ENCODE measurements at regions not wholly inside any gene's neighbourhood (a gene's known extent, or its start where the extent isn't known, plus 50 kb on each side); places are given as distances from the start of the nearest gene placed in this dataset.
"Not testable (repeated sequence)": the region's sequence is repeated elsewhere in the genome, so short reads cannot be mapped to it uniquely, and the experiment has no call there.

GRCh38 chr6:165850434-165851019 lies 187.5 kb upstream of the PDE10A start:
- peak; percentile 14 to 18 for DNase-seq (ENCODE audit: extremely low read depth in 1 of 2, low read depth in 1 of 2)

GRCh38 chr6:165849534-165850430 lies 186.7 kb upstream of the PDE10A start:
- no peak for DNase-seq (ENCODE audit: extremely low read depth in 1 of 2, low read depth in 1 of 2)

- no peak for DNase-seq (ENCODE audit: extremely low read depth in 1 of 2, low read depth in 1 of 2)
Observed at GRCh38 chr6:165848086-165848426, 185.0 kb upstream of the PDE10A start.

- no peak for DNase-seq (ENCODE audit: extremely low read depth in 1 of 2, low read depth in 1 of 2)
Observed at GRCh38 chr6:165847407-165848085, 184.5 kb upstream of the PDE10A start.

GRCh38 chr6:165846123-165846966 lies 183.3 kb upstream of the PDE10A start:
- no peak for DNase-seq (ENCODE audit: extremely low read depth in 1 of 2, low read depth in 1 of 2)

- no peak for DNase-seq (ENCODE audit: extremely low read depth in 1 of 2, low read depth in 1 of 2)
Observed at GRCh38 chr6:165845493-165845892, 182.5 kb upstream of the PDE10A start.

- DNase-seq (ENCODE audit: extremely low read depth in 1 of 2, low read depth in 1 of 2): no peak
Observed at GRCh38 chr6:165844801-165845364, 181.8 kb upstream of the PDE10A start.

GRCh38 chr6:165844232-165844631 lies 181.2 kb upstream of the PDE10A start:
- no peak for DNase-seq (ENCODE audit: extremely low read depth in 1 of 2, low read depth in 1 of 2)

GRCh38 chr6:165843568-165844113 lies 180.6 kb upstream of the PDE10A start:
- DNase-seq (ENCODE audit: extremely low read depth in 1 of 2, low read depth in 1 of 2): no peak

GRCh38 chr6:165843121-165843520 lies 180.1 kb upstream of the PDE10A start:
- DNase-seq (ENCODE audit: extremely low read depth in 1 of 2, low read depth in 1 of 2): no peak

- DNase-seq (ENCODE audit: extremely low read depth in 1 of 2, low read depth in 1 of 2): no peak
Observed at GRCh38 chr6:165842281-165842936, 179.4 kb upstream of the PDE10A start.

- no peak for DNase-seq (ENCODE audit: extremely low read depth in 1 of 2, low read depth in 1 of 2)
Observed at GRCh38 chr6:165841153-165841558, 178.1 kb upstream of the PDE10A start.

GRCh38 chr6:165837948-165838745 lies 175.1 kb upstream of the PDE10A start:
- DNase-seq (ENCODE audit: extremely low read depth in 1 of 2, low read depth in 1 of 2): no peak

- not testable (repeated sequence) for DNase-seq (ENCODE audit: extremely low read depth in 1 of 2, low read depth in 1 of 2)
Observed at GRCh38 chr6:165836648-165837047, 173.6 kb upstream of the PDE10A start.

- no peak for DNase-seq (ENCODE audit: extremely low read depth in 1 of 2, low read depth in 1 of 2)
Observed at GRCh38 chr6:165835410-165835851, 172.4 kb upstream of the PDE10A start.

- DNase-seq (ENCODE audit: extremely low read depth in 1 of 2, low read depth in 1 of 2): no peak
Observed at GRCh38 chr6:165834613-165835259, 171.7 kb upstream of the PDE10A start.

- no peak for DNase-seq (ENCODE audit: extremely low read depth in 1 of 2, low read depth in 1 of 2)
Observed at GRCh38 chr6:165833355-165833754, 170.3 kb upstream of the PDE10A start.

- DNase-seq (ENCODE audit: extremely low read depth in 1 of 2, low read depth in 1 of 2): no peak
Observed at GRCh38 chr6:165831812-165832510, 168.9 kb upstream of the PDE10A start.

All from stimulated activated CD8-positive, alpha-beta memory T cell treated with anti-CD3 and anti-CD28 coated beads, Interleukin-7, amount 100 ng/mL, for 48 hours (primary cell).